Neural crest cell (in vitro differentiated cells): ENCODE measurements at regions not wholly inside any gene's neighbourhood (a gene's known extent, or its start where the extent isn't known, plus 50 kb on each side); places are given as distances from the start of the nearest gene placed in this dataset.

ENCODE experiments used
- DNase-seq: peaks from one replicate; pipeline ENCODE4 v3.0.0; 2021; ENCODE audit warnings: low read depth, mixed read lengths, low spot score
- H3K27ac Mint-ChIP-seq: one replicate; pipeline ENCODE4 v1.8.0; 2021; ENCODE audit warnings: mild to moderate bottlenecking, mixed read lengths; ENCODE audit not compliant: unreplicated experiment
- H3K27me3 Mint-ChIP-seq: 2 replicates; pipeline ENCODE4 v1.8.0; 2021; ENCODE audit warnings: low read depth, mild to moderate bottlenecking, mixed read lengths
- H3K36me3 Mint-ChIP-seq: 2 replicates; pipeline ENCODE4 v1.8.0; 2021; ENCODE audit warnings: low read depth, mild to moderate bottlenecking, mixed read lengths
- H3K4me1 Mint-ChIP-seq: 2 replicates; pipeline ENCODE4 v1.8.0; 2021; ENCODE audit warnings: mixed read lengths
- H3K4me3 Mint-ChIP-seq: one replicate; pipeline ENCODE4 v1.8.0; 2021; ENCODE audit warnings: mild to moderate bottlenecking, mixed read lengths
- H3K9me3 Mint-ChIP-seq: 2 replicates; pipeline ENCODE4 v1.8.0; 2021; ENCODE audit warnings: mixed read lengths
- CTCF ChIP-seq: fragments of 200-600 bp; sonication (generic); conservative IDR thresholded peaks from 2 replicates; pipeline ENCODE4 v1.5.0; 2021; ENCODE audit warnings: antibody characterized with exemption, mild to moderate bottlenecking

DNA sequence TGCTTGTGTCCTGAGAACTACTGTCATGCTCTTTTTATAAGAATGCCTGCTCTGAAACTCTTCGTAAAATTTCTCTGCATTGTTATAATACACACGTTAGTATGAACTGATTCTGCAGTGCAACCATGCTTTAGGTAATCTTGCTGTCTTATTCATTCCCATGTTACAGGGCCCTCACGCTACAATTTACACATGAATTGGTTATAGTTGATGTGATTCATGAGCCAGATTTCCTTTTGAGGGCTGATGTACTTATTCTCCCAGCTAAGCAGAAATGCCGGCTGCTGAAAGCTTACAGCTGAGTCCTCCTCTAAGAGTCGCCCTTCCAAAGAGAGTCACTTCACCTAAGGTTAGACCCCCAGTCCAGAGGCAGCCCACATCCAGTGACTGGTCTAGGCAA, 233.5 kb upstream of the PCSK5 start:
- Mint-ChIP-seq H3K36me3 (no peaks in the 10 kb centered on the region), H3K4me1 (no peaks in the 10 kb centered on the region), H3K9me3 (peaks cover 6% of the 10 kb centered on the region), H3K27me3 (no peaks in the 10 kb centered on the region), H3K4me3 (no peak overlapping the region), H3K27ac (no peak overlapping the region)
- no peak for DNase-seq
- no peak for TF ChIP-seq CTCF

DNA sequence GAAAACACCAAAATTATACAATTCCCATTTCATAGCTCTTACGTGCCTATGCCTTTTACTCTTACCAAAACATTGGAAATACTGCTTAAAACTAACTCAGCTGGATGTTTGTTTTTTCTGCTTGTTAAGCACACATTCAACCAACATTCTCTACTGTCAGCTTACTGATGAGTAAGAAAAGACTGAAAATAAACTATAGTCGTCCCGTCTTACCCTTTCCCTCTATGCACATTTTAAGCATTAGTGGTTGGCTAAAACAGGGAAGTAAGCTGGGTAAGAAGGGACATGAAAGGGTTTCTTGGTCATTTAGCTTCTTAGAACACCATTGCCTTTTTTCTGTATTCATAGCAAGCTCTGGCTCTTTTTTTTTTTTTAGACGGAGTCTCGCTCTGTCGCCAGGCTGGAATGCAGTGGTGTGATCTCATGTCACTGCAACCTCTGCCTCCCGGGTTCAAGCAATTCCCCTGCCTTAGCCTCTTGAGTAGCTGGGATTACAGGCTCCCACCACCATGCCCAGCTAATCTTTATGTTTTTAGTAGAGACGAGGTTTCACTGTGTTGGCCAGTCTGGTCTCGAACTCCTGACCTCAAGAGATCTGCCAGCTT, 232.1 kb upstream of the PCSK5 start:
- H3K36me3 Mint-ChIP-seq, result no peaks in the 10 kb centered on the region
- no peak for DNase-seq
- H3K9me3 Mint-ChIP-seq, result peaks cover 6% of the 10 kb centered on the region
- no peaks in the 10 kb centered on the region for H3K4me1 Mint-ChIP-seq
- H3K4me3 Mint-ChIP-seq, result no peak overlapping the region
- TF ChIP-seq CTCF, result no peak
- H3K27me3 Mint-ChIP-seq, result no peaks in the 10 kb centered on the region
- no peak overlapping the region for H3K27ac Mint-ChIP-seq

GRCh38 chr9:75664597-75664996, 225.9 kb upstream of the PCSK5 start:
- no peak for TF ChIP-seq CTCF
- H3K9me3 Mint-ChIP-seq, result peaks cover 7% of the 10 kb centered on the region
- H3K4me1 Mint-ChIP-seq, result peaks cover 16% of the 10 kb centered on the region
- H3K4me3 Mint-ChIP-seq, result no peak overlapping the region
- no peak for DNase-seq
- no peaks in the 10 kb centered on the region for H3K27me3 Mint-ChIP-seq
- H3K27ac Mint-ChIP-seq, result no peak overlapping the region
- no peaks in the 10 kb centered on the region for H3K36me3 Mint-ChIP-seq

DNA sequence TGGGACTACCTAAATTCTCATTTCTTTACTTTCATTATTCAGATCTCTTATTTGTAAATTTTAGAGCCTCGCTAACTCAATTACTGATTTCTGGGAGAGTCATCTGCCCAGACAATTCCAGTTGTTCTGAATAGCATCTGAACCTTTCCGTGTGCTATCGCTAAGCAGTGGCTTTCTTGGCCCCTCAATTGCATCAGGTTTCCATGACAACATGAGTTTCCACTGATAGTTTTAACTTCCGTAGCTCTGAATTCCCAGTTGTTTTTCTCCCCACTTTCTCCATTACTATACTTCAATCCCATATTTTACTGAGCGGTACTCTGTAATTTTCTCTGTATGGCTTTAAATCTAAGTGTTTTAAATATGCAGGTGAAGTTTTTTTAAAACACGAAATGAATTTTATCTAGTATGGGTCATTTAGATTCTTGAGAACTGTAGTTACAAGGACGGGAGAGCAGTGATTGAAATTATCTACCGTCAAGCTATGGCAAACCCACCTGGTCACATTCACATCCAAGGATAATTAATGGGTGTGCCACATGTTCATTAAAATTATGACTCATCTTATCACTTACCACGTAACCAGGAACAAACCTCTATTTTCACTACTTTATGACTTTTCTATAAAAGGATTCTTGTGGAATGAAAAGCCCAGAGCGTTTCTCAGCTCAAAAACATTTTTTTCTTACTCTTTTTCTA, 223.5 kb upstream of the PCSK5 start:
- TF ChIP-seq CTCF, result no peak
- peaks cover 16% of the 10 kb centered on the region for H3K4me1 Mint-ChIP-seq
- H3K36me3 Mint-ChIP-seq, result no peaks in the 10 kb centered on the region
- no peaks in the 10 kb centered on the region for H3K27me3 Mint-ChIP-seq
- peaks cover 4% of the 10 kb centered on the region for H3K9me3 Mint-ChIP-seq
- no peak overlapping the region for H3K4me3 Mint-ChIP-seq
- DNase-seq, result no peak
- no peak overlapping the region for H3K27ac Mint-ChIP-seq

GRCh38 chr9:75669721-75670120, 220.8 kb upstream of the PCSK5 start:
- H3K4me3 Mint-ChIP-seq, result no peak overlapping the region
- no peak overlapping the region for H3K27ac Mint-ChIP-seq
- peaks cover 8% of the 10 kb centered on the region for H3K9me3 Mint-ChIP-seq
- no peaks in the 10 kb centered on the region for H3K27me3 Mint-ChIP-seq
- H3K4me1 Mint-ChIP-seq, result peaks cover 16% of the 10 kb centered on the region
- no peaks in the 10 kb centered on the region for H3K36me3 Mint-ChIP-seq
- DNase-seq, result no peak
- no peak for TF ChIP-seq CTCF
